Ovary (tissue), 7 donors: ENCODE measurements at regions not wholly inside any gene's neighbourhood (a gene's known extent, or its start where the extent isn't known, plus 50 kb on each side); places are given as distances from the start of the nearest gene placed in this dataset.

ENCODE experiments used
- DNase-seq, 5 donors: peaks; one replicate each; pipeline ENCODE4 v3.0.0-alpha.2; 2019 to 2020
- H3K27ac ChIP-seq, 2 donors: fragments of 200-600 bp; one replicate each; pipeline versions ENCODE4 v1.5.1 to v1.8.0; 2019 to 2022
- H3K27me3 ChIP-seq: fragments of 200-600 bp; one replicate; pipeline ENCODE4 v1.8.0; 2022
- H3K36me3 ChIP-seq: fragments of 200-600 bp; sonication (generic); one replicate; pipeline ENCODE4 v1.5.1; 2019
- H3K4me1 ChIP-seq: one replicate; pipeline ENCODE4 v1.8.1; 2013; ENCODE audit warnings: mild to moderate bottlenecking, moderate library complexity; ENCODE audit not compliant: insufficient read depth
- H3K4me3 ChIP-seq: fragments of 200-600 bp; sonication (generic); one replicate; pipeline ENCODE4 v1.5.1; 2017
- H3K9me3 ChIP-seq, 2 donors: fragments of 200-600 bp in 1 of 2; sonication (generic) in 1 of 2; one replicate each; pipeline versions ENCODE4 v1.5.1 to v1.8.1; 2013 to 2019; ENCODE audit warnings: mild to moderate bottlenecking in 1 of 2, moderate library complexity in 1 of 2
- EP300 ChIP-seq: sonication (generic); formaldehyde crosslinking; IDR thresholded peaks from one replicate; pipeline ENCODE4 v1.6.1; 2017; ENCODE audit warnings: antibody characterized with exemption
- POLR2A ChIP-seq: fragments of 450-650 bp; IDR thresholded peaks from one replicate; pipeline ENCODE4 v1.6.1; 2017; ENCODE audit warnings: antibody characterized with exemption, mild to moderate bottlenecking, moderate library complexity
- WGBS, 3 donors: extraction: QIAGEN DNeasy Blood & Tissue Kit in 1 of 3; methylation state at CpG; one replicate each; pipeline versions ENCODE4 v1.1.5 to v1.1.7; 2013 to 2017; 5-methylcytosine and 5-hydroxymethylcytosine counted together
- intact Hi-C, 4 donors: fragments of 100-400 bp; cut with DNase I; formaldehyde crosslinking; loops; one replicate each; pipeline versions ENCODE4 v1.11.0 to v1.15.1; 2022 to 2023
- TF ChIP-seq, protein P1 (sequence below), 3 donors: fragments of 450-650 bp in 2 of 3; fragments of 200-600 bp in 1 of 3; IDR thresholded peaks; one replicate each; pipeline versions ENCODE4 v1.5.1 to v1.8.0; 2016 to 2022; ENCODE audit warnings: antibody characterized with exemption in 3 of 3, mild to moderate bottlenecking in 1 of 3
- donor health status: DM: no; HTN: no; CAD: no; lungs with moderate emphysema.
- donor health status: DM: no; HTN: no; CAD: no.
- donor health status: Bipolar disorder and iron deficiency.
- donor health status: DM: no; HTN: no; CAD: no.
- donor health status: DM: yes; HTN: yes; CAD: no.

DNA sequence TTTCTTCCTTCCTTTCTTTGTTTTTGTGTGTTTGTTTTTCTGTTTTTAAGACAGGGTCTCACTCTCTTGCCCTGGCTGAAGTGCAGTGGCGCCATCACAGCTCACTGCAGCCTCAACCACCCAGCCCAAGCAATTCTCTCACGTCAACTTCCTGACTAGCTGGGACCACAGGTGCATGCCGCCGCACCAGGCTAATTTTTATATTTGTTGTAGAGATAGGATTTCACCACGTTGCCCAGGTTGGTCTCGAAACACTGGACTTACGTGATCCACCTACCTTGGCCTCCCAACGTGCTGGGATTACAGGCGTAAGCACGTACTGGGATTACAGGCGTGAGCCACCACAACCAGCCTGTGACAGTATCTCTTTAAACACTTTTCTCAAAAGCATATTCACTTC is 120.7 kb downstream of the DKK1 start:
- Histone ChIP-seq H3K27ac (no peak overlapping the region), H3K36me3 (no peaks in the 10 kb centered on the region), H3K27me3 (no peaks in the 10 kb centered on the region), H3K4me1 (no peaks in the 10 kb centered on the region), H3K4me3 (no peak overlapping the region), H3K9me3 (no peaks in the 10 kb centered on the region)
- TF ChIP-seq POLR2A, result no peak
- TF ChIP-seq EP300, result no peak
- TF ChIP-seq, protein P1, sequence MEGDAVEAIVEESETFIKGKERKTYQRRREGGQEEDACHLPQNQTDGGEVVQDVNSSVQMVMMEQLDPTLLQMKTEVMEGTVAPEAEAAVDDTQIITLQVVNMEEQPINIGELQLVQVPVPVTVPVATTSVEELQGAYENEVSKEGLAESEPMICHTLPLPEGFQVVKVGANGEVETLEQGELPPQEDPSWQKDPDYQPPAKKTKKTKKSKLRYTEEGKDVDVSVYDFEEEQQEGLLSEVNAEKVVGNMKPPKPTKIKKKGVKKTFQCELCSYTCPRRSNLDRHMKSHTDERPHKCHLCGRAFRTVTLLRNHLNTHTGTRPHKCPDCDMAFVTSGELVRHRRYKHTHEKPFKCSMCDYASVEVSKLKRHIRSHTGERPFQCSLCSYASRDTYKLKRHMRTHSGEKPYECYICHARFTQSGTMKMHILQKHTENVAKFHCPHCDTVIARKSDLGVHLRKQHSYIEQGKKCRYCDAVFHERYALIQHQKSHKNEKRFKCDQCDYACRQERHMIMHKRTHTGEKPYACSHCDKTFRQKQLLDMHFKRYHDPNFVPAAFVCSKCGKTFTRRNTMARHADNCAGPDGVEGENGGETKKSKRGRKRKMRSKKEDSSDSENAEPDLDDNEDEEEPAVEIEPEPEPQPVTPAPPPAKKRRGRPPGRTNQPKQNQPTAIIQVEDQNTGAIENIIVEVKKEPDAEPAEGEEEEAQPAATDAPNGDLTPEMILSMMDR (IDR thresholded peaks at IDR 0.05), result no peak
- no peak for DNase-seq
- intact Hi-C loops, result no loop called here
- 88 to 95% (median 90%) methylated on average over 11 of the region's 11 CpGs for WGBS, 3 donors

- intact Hi-C loops, result no loop called here
- Histone ChIP-seq H3K4me3 (no peak overlapping the region), H3K27me3 (no peaks in the 10 kb centered on the region), H3K4me1 (no peaks in the 10 kb centered on the region), H3K36me3 (no peaks in the 10 kb centered on the region), H3K27ac (no peak overlapping the region), H3K9me3 (no peaks in the 10 kb centered on the region)
- no peak for DNase-seq
- TF ChIP-seq EP300 (no peak), POLR2A (no peak)
- TF ChIP-seq, protein P1 (IDR thresholded peaks at IDR 0.05), result no peak
- WGBS, 3 donors, result 63 to 85% (median 84%) methylated on average over 5 of the region's 5 CpGs
Observed at GRCh38 chr10:52436664-52437063, 122.6 kb downstream of the DKK1 start.

GRCh38 chr10:52437205-52437646 is 123.1 kb downstream of the DKK1 start:
- H3K9me3 ChIP-seq, result no peaks in the 10 kb centered on the region
- no peaks in the 10 kb centered on the region for H3K27me3 ChIP-seq
- intact Hi-C loops, result no loop called here
- TF ChIP-seq, protein P1 (IDR thresholded peaks at IDR 0.05), result no peak
- TF ChIP-seq EP300 (no peak), POLR2A (no peak)
- H3K36me3 ChIP-seq, result no peaks in the 10 kb centered on the region
- H3K4me3 ChIP-seq, result no peak overlapping the region
- no peaks in the 10 kb centered on the region for H3K4me1 ChIP-seq
- no peak for DNase-seq
- WGBS, 3 donors, result 78 to 87% (median 81%) methylated on average over 1 of the region's 1 CpG
- H3K27ac ChIP-seq, result no peak overlapping the region

DNA sequence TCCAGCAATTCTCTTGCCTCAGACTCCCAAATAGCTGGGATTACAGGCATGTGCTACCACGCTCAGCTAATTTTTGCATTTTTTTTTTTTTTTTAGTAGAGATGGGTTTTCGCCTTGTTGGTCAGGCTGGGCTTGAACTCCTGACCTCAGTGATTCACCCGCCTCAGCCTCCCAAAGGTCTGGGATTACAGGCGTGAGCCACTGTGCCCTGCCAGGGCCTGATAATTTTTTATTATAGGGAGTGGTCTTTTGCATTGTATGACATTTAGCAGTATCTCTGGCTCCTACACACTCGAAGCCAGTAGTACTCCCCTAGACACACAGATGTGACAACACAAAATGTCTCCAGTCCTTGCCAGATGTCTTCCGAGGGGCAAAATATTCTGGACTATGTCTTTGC is 124.0 kb downstream of the DKK1 start:
- WGBS, 3 donors, result 79 to 87% (median 84%) methylated on average over 6 of the region's 6 CpGs
- TF ChIP-seq POLR2A (no peak), EP300 (no peak)
- TF ChIP-seq, protein P1 (IDR thresholded peaks at IDR 0.05), result no peak

More for the DNA sequence above, 124.0 kb downstream of the DKK1 start:
- no peak for DNase-seq
- Histone ChIP-seq H3K27me3 (no peaks in the 10 kb centered on the region), H3K27ac (no peak overlapping the region), H3K4me3 (no peak overlapping the region), H3K9me3 (no peaks in the 10 kb centered on the region), H3K4me1 (no peaks in the 10 kb centered on the region), H3K36me3 (no peaks in the 10 kb centered on the region)
- intact Hi-C loops, result no loop called here
